D341Med (cell line): ENCODE measurements at regions not wholly inside any gene's neighbourhood (a gene's known extent, or its start where the extent isn't known, plus 50 kb on each side); places are given as distances from the start of the nearest gene placed in this dataset.
"Not testable (repeated sequence)": the region's sequence is repeated elsewhere in the genome, so short reads cannot be mapped to it uniquely, and the experiment has no call there.

Experiments
- DNase-seq: peaks from one replicate; pipeline ENCODE4 v3.0.0; 2012; ENCODE audit warnings: low spot score

- DNase-seq, result no peak
Observed at GRCh38 chr16:52386694-52387093, 160.2 kb downstream of the TOX3 start.

GRCh38 chr16:52384378-52384777 lies 162.6 kb downstream of the TOX3 start:
- no peak for DNase-seq

GRCh38 chr16:52383640-52384292 lies 163.2 kb downstream of the TOX3 start:
- DNase-seq, result no peak

DNA sequence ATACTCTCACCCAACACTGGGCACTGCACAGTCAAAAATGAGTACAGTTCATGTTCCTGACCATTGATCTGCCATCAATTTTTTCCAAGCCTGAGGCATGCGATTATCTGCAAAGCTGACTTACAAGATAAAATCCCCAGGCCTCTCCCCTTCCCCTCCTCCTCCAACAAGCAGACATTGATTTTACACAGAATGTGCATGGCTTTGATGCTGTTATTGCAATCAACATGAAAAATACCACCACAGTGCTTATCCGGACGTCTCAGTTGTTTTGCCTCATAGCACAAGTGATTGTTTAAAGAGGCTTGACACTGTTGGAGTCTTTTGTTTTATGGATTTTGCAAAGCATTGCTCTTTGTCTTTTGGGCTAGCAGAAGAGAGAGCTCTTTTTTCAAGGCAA lies 163.8 kb downstream of the TOX3 start:
- DNase-seq, result no peak

- DNase-seq, result no peak
Observed at GRCh38 chr16:52379551-52379950, 167.4 kb downstream of the TOX3 start.

DNA sequence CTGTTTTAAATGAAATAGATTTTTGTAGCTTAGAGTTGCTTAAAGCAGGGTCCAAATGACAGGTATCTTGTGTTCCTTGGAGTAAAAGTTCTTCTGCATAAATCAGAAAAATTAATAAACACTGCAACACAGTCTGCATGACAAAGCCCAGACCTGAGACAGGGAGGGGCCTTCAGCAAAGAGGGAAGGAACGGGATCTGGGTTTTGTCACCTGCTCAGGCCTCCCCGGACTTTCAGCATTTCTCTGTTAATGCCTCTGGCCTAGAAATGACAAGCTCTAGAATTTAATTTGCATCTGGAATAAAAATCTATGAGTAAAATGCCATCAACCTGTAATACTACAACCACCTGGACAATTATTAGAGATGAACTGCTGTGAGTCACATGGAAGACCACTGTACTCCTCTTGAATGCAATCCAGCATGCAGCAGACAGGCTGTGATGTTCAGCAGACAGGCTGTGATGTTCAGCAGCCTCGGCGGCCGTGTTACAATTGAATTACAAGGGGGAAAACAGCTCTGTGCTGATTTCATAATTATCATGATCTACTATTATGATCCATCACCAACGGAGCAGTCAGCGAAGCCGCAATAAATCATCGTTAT lies 170.2 kb downstream of the TOX3 start:
- no peak for DNase-seq

GRCh38 chr16:52372313-52372712 lies 174.6 kb downstream of the TOX3 start:
- no peak for DNase-seq

DNA sequence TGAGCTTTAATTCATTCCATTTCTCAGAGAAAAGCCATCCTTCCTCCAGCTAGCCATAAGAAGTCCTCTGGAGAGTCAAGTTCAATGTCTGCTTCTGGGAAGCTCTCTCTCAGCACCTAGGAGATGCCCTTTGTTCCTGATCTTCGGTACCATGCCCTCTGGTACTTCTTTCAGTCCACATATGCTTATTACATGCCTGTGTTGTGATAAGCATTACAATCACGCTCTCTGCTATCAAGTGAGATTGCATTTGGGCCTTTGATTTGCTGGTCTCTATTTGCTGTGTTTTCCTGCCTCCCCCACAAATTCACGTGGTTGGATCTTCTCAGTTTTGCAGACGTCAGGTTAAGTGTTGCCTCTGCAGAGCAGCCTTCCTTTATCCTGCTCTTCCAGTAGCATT lies 178.1 kb downstream of the TOX3 start:
- DNase-seq, result no peak

DNA sequence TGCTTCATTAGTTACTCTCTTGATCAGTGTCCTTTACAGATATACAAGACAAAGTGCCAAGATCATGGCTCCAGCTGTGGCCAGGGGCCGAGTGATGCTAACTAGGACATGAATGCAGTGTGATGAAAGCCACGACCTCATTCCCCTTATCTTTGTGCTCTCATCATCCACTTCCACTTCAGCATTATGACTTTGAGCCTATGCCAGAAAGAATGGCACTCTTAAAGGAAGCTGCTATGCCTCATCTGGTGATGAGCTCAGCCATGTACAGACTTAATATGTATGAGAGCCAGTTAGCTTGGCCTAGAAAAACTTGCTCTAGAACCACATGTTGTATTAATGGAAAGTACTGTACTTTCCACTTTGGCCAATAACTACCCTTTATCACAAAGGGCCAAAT lies 179.1 kb downstream of the TOX3 start:
- no peak for DNase-seq

DNA sequence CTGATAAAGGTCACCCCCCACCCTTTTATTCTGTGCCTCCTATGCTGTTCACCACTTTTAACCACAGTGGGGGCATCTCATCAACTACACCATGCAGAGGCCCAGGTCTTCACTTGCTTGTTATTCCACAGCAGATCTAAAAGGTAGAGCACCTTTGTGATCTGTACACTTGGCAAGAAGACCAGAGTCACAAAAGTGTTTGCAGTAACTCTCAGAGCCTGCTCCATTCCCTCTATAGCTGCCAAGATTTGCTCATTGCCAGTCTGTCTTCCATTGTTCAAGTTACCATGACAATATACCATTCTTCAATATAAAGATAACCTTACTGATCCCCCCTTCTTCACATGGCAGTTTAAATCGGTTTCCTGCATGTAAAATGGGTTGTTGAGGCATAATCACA lies 180.0 kb downstream of the TOX3 start:
- no peak for DNase-seq

DNA sequence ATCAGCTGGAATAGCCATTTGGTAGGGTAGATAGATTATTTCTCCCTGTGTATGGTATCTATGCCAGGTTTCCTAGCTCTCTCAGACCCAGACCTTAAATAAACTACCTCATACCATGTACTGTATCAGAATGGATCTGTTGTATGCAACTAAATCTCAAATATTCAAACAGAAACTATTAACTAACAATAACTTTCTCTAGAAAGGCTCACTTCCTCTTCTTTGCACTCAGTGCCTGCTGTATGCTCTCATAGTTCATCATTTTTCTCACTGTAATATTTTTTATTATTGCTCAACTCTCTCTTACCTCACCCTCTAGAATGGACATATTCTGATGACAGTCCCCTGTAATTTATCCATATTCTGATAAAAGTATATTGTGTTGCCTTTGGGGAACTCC lies 182.4 kb downstream of the TOX3 start:
- DNase-seq, result no peak

DNA sequence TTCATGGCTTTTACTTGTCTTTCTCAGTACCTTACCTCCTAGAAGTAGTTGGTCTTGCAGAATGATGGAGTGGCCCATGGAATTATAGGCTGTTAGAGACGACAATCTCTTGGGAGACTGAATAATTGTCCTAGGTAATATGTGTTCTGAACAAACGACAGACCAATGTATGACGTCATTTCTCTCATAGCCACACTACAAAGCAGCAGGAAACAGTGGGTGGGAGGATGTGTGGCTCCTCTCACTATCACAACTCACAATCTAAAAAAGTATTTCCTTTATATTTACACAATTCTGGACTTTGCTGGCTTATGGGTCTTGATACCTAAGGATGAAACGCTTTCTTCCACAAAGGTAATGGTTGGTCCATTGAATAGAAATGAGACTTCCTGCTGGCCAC lies 183.9 kb downstream of the TOX3 start:
- no peak for DNase-seq

- DNase-seq, result no peak
Observed at GRCh38 chr16:52357711-52358110, 189.2 kb downstream of the TOX3 start.

DNA sequence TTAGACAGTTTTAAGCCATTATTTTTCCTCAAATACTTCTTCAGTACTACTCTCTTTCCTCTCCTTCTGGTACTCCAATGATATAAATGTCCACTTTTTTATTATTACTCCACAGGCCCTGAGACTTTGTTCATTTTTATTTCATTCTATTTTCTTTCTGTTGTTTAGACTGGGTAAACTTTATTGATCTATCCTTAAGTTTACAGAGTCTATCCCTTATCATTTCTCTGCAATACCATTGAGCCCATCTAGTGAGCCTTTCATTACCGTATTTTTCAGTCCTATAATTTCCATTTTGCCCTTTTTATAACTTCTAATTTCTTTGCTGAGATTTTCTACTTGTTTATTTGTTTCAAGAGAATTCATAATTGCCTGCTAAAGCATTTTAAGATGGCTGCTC lies 193.7 kb downstream of the TOX3 start:
- no peak for DNase-seq

- DNase-seq, result no peak
Observed at GRCh38 chr16:52351451-52351850, 195.5 kb downstream of the TOX3 start.

GRCh38 chr16:52350031-52350642 lies 196.8 kb downstream of the TOX3 start:
- no peak for DNase-seq

DNA sequence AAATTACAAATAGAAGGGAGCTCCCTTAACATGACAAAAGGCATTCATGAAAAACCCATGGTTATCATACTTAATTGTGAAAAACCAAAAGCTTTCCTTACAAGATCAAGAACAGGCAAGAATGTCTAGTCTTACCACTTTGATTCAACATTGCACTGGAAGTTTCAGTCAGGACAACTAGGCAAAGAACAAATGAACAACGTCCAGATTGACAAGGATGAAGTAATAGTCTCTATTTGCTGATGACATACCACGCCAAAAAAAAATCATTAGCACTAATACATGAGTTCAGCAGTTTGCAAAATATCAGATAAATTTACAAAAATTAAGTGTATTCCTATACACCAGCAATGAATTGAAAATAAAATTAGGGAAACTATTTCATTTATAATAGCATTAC lies 200.2 kb downstream of the TOX3 start:
- no peak for DNase-seq

DNA sequence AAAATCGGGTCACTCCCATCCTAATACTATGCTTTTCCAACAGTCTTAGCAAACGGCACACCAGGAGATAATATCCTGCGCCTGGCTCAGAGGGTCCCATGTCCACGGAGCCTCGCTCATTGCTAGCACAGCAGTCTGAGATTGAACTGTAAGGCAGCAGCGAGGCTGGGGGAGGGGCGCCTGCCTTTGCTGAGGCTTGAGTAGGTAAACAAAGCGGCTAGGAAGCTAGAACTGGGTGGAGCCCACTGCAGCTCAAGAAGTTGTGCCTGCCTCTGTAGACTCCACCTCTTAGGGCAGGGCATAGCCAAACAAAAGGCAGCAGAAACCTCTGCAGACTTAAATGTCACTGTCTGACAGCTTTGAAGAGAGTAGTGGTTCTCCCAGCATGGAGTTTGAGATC lies 213.3 kb downstream of the TOX3 start:
- DNase-seq, result not testable (repeated sequence)

- no peak for DNase-seq
Observed at GRCh38 chr16:52320930-52321439, 226.0 kb downstream of the TOX3 start.

DNA sequence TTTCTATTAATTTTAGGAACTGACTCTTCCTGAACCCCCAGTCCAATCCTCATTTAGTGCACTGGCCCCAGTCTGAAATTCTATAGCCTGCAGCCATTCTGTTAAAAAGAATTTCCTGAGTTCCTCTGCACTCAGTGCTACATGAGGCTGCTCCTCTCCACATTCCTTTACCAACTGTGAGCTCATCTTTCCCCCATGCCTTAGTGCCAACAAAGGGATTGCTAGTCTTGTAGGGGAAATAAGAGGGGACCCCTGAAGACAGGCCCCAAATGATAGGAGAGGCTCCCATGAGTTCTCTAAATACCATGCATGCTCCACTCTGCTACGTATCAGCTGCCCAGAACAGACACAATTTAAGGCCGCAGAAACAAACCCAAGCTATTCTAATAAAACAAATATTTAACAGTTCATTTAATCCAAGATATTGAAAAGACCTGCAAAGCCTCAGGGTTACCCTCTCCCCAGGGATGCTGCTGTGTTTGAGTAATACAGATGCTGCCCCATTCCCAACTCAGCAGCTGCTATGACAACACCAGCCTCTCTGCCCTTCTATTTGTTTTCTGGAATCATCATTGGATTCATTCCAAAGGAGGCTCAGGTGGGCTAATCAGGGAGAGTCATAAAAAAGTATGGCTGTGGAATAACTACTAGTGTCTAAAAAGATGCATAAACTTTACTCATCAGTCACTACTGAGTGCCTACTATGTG lies 228.5 kb downstream of the TOX3 start:
- DNase-seq, result no peak

- no peak for DNase-seq
Observed at GRCh38 chr16:52316241-52316640, 230.7 kb downstream of the TOX3 start.

DNA sequence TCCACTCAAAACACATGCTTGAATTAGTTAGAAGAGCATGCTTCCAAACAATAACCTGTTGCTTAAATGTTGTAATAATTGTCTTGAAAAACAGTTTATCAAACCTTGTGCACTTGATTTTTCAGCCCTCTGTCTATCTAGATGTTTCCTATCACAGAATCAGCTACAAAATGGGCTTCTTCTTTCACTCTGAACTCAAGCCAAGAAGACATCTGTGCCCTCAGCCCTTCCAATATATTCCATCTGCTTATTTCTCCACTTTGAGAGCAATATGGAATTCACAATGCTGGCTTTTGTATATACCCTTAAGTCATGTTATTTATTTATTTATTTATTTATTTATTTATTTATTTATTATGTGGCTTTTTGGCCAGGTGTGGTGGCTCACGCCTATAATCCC lies 234.2 kb downstream of the TOX3 start:
- no peak for DNase-seq
